NCI-H82 treated with DMSO at 0.1 percent for 48 hours (cell line): ENCODE measurements at regions not wholly inside any gene's neighbourhood (a gene's known extent, or its start where the extent isn't known, plus 50 kb on each side); places are given as distances from the start of the nearest gene placed in this dataset.
"Not testable (repeated sequence)": the region's sequence is repeated elsewhere in the genome, so short reads cannot be mapped to it uniquely, and the experiment has no call there.

Source experiments
- DNase-seq: peaks from one replicate; lab custom pipeline; 2025; ENCODE audit not compliant: unreplicated experiment; lab: John Stamatoyannopoulos, UW

DNA sequence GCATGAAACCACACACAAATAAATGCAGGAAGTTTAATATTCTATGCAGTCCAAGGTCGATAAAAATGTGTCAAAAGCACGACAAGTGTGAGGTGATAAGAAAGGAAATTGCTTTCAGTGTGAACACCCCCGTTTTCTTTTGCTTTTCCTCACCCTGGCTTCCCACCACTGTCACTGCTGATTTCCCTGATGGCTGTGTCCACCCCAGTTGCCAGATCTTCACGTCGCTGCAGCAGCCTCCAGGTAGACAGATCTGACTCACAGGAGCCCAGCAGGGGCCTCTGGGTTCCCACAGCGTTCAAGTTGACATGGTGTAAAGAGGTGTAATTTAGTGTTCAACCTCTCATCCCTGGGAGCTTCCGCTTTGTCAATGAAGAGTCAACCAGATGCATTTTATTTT, 128.0 kb upstream of the TACR1 start:
- DNase-seq: no peak

DNA sequence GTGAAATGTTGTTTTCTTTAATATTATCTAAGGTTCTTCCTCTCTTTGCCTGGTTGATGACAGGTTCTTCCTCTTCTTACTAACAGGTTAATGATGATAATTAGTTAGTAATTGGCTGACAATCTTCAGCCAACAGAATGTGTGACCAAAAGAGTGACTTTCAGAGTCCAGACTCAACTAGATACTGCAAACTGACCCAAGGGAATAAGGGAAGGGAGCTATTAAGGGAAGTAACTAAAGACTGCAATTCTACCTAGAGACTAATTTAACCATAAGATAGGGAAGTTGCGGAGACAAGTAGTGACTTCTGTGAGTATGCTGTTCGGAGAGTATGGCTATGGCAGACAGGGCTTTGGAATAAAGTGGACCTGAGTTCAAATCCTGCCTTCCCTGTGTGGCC, 127.3 kb upstream of the TACR1 start:
- no peak for DNase-seq

DNA sequence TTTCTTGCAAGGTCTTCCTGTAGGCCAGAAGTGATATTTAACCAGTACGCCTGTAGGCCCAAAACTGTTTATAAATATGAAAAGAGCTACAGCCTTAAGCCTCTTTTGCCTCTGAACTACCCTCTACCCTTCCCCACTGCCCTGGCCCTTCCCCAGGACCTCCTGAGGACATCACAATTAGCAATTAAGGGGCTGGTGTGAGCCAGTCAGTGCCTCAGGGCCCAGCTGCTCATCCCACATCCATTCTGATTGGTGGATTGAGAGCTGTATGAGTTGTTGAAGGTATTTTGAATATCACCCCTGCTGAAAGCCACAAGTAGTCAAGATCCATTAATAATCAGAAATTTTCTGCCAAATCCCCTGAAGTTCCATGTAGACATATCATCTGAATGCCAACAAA, 126.3 kb upstream of the TACR1 start:
- DNase-seq: no peak

DNA sequence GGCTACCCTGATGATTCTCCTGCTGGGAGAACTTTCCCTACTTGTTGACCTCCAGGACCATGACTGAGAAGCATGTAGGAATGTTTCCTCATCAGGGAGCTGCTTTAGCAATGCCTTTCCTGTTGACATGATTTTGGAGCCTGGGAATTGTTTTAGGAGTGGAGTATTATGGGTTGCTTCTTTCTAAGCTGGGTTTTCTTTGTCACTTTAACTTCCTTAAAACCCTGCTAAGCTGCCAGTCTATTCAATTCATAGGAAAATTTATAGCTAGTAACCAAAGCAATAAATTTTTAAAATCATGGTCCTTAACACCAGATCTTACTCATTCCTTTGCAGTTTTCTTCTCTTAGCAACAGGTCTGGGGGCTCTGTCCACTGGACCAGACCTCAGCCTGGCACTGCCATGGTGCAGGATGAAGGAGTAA, 125.6 kb upstream of the TACR1 start:
- DNase-seq: no peak

DNA sequence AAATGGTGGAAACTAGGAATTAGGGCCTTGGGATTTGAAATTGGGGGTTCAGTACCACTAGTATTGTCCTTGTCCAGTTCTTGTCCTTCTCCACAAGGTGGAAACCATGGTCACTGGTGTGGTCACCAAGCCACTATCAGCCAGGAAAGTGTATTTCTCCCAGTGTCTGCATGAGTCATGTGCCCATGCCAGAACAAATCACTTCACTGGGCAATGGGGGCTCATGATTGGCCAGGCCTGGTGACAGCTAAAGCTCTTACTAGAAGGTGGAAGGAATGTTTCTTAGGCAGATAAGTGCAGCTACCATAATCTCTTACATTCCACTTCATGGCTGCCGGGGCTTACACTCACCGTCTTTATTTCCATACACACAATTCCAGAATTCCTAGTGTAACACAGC, 124.8 kb upstream of the TACR1 start:
- DNase-seq: no peak

DNA sequence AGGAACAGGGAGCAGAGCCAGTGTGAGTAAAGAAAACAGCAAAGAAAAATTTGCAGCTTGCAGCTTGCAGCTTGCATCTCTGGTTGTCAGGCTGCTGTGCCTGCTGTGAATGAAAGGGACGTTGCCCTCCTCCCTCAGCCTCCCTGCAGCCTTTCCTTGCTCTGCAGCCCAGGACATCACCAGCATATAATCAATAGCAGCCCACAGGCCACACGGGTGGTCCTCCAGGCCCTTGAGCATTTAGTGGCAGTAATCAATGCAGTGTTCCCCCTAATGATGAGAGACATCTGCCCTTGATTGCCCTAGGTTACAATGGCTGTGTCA, 122.2 kb upstream of the TACR1 start:
- DNase-seq: no peak

DNA sequence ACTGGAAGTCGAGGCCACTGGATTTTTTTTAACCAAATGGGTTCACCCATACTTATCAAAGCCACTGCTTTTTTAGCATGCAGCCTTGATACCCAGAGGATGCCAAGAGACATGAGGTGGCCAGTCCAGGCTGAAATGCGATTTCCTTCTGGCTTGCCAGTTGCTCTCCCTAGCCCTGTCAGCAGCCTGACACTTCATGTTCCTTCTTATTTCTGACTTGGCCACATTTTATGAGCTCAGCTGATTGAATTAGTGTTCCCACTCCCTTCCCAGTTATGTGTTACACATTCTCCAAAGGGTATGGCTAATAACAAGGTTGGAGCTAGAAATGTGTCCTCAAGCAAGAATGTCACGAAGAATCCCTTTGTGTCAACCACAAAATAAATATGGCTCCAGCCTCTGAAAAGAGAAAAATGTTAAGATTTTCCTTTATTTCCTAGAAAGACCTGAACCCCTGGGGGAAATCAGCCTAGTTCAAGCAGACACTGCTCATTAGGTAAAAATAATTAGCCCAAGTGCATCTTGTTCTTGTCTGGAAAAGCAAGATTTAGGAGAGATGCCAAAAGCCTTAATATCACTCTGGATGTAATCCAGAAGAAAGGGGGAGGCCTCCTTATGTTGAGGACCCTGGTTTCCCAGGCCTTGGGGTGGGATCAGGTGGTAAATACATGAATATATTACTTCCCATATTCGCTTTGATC, 121.7 kb upstream of the TACR1 start:
- DNase-seq: no peak

DNA sequence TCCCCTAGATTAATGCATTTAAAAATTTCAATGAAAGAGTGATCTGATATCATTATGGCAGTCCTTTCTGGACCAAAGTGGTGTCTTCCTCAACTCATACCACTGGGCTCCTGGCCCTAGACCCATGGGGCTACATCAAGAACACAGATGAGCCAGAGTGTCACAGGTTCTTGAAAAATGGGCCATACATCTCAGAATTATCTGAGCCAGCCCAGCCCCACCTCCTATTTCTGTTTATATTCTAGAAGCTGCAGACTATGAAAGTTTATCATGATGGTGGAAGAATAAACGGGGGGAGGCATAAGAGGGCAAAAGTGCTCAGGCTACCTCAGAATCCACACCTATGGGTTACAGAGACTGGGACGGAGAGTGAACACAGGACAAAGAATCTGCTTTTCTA, 120.6 kb upstream of the TACR1 start:
- no peak for DNase-seq

DNA sequence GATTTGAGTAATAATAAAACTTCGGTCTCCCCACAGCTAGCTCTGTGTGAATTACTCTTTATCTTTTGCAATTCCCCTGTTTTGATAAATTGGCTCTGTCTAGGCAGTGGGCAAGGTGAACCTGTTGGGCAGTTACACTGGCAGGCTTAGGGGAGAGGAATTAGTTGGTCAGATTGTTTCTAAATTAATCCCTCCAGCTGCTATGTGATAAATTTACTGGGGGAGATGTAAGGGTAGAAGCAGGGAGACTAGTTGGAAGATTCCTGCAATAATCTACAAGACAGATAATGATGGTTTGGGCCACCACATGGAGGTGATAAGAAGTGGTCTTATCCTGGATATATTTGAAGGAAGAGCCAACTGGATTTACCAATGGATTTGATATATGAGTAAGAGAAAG, 118.5 kb upstream of the TACR1 start:
- no peak for DNase-seq

DNA sequence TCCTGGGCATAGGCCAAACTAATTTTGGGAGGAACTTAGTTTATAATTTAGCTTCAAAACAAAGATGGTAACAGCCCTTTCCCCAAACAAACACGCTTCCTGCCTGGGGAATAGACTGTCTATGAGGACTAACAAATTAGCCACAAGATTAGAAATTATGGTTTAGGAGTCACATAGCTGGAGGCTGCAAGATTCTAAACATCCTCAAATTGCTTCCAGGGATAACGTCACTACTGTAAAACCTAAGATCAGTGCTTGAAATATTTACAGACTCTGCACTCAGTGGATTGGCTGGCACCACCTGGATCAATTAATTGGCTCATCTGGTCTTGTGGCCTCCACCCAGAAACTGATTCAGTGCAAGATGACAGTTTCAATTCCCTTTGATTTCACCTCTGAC, 118.0 kb upstream of the TACR1 start:
- no peak for DNase-seq

DNA sequence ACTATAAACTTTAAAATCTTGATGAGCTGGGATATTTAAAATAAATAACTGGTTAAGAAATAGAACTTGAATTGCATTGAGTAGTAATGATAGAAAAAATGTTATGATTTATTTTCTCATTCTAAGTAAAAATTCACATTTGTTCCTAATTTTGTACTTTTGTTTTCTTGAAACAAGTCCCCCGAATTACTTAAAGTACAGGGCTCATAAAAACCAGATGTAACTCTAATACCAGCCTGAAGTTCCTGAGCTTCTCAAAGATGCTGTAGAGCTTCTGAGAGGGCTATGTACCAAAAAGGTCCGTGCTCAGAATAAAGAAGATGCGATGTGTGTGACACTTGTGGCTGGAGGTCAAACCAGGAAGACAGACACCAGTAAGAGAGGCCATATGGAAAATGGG, 116.1 kb upstream of the TACR1 start:
- DNase-seq: no peak

DNA sequence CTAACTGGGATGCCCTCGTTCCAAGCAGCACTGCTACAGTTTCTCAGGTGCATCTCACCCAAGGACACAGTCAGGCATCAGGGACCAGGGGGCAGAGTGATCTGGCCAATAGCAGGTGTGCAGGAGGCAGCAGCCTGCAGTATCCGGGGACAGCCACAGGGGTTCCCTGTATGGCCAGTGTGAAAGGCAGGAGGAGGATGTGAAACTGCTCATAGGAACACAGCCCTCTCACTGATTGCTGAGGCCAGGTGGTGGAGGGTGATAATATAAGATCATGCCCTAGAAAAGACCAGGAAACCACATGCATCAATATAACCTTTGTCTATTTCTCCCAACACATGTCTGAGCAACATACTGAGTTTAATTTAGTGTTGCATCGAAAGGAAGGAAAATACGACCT, 112.7 kb upstream of the TACR1 start:
- DNase-seq: no peak

DNA sequence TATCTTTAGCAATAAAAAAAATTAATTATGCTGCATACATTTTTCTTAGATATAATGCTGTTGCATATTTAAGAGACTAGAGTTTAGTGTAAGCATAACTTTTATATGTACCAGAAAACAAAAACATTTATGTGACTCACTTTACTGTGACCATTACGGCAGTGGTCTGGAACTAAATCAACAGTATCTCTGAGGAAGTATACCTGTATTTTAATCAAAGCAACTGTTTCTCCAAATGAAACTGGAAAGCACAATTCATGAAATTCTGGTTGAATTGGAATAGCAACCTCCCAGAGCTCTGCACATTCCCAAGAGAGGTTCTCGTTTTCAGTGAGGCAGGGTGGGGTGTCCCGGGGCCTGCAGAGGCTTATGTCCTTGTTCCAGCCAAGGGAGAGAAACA, 112.2 kb upstream of the TACR1 start:
- DNase-seq: no peak

DNA sequence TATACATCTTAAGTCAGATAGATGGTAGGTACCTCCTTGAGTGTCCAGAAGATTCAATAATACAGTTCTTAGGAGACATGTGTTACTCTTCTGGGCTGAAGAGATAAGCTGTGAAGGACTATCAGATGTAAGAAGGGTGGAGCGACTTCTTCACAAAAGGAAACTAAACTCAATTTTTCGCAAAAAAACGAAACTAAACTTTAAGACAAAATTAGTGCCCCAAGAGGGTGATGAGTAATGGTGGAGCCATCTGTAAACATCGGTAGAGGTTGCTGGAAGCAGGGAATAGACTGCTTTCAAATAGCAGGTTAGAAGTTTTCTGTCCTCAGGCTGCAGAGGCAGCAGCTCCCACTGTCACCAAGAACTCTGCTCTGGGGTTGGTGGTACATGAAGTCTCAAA, 111.6 kb upstream of the TACR1 start:
- DNase-seq: no peak

DNA sequence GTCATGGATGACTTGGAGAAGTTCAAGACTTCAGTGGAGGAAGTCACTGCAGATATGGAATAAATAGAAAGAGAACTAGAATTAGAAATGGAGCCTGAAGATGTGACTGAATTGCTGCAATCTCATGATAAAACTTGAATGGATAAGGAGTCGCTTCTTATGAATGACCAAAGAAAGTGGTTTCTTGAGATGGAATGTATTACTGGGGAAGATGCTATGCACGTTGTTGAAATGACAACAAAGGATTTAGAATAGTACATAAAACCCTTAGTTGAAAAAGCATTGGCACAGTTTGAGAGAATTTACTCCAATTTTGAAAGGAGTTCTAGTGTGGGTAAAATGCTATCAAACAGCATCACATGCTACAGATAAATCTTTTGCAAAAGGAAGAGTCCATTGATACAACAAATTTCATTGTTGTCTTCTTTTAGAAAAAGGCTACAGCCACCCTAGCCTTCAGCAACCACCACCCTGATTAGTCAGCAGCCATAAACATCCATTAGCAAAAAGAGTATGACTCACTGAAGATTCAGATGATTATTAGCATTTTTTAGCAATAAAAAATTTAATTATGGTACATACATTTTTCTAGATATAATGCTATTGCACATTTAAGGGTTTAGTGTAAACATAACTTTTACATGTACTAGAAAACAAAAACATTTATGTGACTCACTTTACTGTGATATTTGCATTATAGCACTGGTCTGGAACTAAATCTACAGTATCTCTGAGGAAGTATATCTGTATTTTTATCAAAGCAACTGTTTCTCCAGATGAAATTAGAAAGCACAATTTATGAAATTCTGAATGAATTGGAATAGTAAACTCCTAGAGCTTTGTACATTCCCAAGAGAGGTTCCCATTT, 110.5 kb upstream of the TACR1 start:
- DNase-seq: no peak

DNA sequence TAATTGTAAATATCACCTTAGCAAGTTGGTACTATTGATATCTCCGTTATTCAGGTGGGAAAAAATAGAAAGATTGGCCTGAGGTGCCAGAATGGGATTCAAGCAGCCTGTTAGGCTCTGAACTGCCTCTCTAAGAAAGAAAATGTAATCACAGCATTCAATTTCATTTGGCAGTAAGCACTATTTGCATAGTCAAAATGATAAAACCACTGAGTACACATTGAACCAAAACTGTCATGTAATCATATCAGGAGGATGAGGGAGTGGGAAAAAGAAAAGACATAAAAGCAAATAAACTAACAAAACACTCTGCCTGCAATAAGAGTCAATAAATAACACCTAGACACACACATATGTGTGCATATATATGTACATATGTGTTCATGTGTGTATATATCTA, 103.9 kb upstream of the TACR1 start:
- DNase-seq: no peak

DNA sequence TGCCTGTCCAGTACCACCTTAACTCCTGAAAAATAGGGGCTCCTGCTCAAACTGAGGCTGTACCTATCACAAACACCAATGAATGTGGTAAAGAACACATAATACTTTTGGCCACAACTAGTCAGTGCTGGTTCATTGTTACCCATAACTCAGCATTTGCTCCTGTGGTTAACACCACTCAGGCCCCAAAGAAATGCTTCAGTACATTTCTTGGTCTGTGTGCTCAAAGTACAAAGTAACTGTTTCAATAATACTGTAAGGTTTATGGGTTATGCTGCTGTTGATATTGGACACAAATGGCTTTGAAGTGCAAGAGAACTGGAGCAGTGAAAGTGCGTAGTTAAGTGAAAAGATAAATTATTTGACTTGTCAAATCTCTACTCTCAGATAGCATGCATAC, 95.0 kb upstream of the TACR1 start:
- DNase-seq: no peak

DNA sequence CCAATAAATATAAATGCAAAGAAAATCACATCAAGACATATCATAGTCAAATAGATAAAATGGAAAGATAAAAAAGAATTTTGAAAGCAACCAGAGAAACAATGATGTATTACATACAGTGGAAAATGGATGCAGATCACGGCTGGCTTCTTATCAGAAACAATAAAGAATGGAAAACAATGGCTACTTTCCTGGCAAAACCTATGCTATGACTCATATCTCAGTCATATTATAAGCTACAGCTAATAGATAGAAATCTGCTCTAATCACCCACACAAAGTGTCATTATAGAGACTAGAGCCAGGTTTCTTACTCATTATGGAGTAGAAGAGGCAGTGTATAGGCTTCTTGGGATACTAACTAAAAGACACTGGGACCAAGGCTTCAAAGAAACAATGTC, 93.5 kb upstream of the TACR1 start:
- no peak for DNase-seq

DNA sequence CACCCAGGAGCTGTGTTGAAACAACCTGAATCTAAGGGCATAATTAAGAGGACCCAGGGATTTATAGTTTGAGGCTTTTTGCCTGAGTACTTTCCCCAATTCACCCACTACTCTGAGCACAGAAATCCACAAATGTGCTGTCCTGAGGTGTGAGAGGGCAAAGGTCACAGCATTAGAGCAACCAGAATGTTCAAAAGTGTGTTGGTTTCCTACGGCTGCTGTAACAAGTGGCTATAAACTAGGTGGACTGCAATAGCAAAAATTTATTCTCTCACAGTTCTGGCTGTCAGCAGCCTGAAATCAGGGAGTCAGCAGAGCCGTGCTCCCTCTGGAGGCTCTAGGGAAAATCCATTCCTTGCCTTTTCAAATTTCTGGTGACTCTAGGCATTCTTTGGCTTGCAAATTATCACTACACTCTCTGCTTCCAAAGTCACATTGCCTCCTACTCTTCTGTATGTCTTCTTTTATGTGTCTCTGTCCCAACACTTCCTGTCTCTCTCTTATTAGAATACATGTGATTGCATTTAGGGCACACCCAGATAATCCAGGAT, 91.4 kb upstream of the TACR1 start:
- no peak for DNase-seq

DNA sequence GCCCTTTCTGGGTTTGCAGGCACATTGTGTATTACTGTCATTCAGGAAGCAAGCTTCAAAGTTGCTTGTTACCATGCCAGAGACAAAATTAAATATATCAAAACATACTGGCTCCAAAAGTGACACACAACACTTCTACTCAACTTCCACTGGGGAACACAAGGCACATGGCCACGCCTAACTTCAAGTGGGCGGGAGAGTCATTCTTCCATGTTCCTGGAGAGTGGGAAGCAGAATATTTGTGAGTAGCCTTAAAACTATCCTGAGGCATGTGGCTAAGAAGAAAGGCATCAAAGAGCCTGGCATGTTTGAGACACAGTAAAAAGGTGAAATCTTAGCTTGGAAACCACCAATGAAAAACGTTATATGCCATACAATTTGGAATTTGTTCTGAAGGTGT, 90.5 kb upstream of the TACR1 start:
- DNase-seq: no peak

DNA sequence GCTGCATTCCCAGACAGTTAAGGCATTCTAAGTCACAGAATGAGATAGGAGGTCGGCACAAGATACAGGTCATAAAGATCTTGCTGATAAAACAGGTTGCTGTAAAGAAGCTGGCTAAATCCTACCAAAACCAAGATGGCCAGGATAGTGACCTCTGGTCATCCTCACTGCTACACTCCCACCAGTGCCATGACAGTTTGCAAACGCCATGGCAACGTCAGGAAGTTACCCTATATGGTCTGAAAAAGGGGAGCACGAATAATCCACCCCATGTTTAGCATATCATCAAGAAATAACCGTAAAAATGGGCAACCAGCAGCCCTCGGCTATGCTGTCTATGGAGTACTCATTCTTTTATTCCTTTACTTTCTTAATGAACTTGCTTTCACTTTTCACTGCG, 89.9 kb upstream of the TACR1 start:
- DNase-seq: not testable (repeated sequence)

DNA sequence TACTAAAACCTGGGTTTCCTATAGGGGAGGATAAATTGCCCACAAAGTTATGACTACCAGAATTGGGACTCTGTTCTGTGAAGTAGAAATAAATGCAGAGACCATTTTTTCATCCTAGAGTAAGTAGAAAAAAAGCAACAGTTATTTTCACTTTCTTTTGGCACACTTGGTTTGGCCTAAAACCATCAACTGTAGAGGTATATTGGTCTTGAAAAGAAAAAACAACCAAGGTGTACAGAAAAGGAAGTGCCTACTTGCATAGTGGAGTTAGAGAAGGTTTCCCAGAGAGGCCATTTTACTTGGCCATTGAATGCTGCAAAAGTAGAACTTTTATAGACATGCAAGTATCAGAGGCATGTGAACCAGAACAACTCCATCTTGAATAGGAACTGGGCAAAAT, 89.4 kb upstream of the TACR1 start:
- DNase-seq: no peak
